Thyroid gland (tissue), 4 donors: ENCODE measurements at regions not wholly inside any gene's neighbourhood (a gene's known extent, or its start where the extent isn't known, plus 50 kb on each side); places are given as distances from the start of the nearest gene placed in this dataset.

ENCODE experiments used
- POLR2A ChIP-seq, 2 donors: fragments of 450-650 bp; IDR thresholded peaks; one replicate each; pipeline ENCODE4 v1.6.1; 2017; ENCODE audit warnings: antibody characterized with exemption in 2 of 2, mild to moderate bottlenecking in 2 of 2, moderate library complexity in 1 of 2
- TF ChIP-seq, protein P1 (sequence below), 6 experiments: fragments of 200-600 bp in 3 of 6; fragments of 450-650 bp in 3 of 6; sonication (generic) in 3 of 6; IDR thresholded peaks; one replicate each; pipeline ENCODE4 v1.5.1; 2016 to 2019; ENCODE audit warnings: antibody characterized with exemption in 6 of 6, mild to moderate bottlenecking in 2 of 6, inconsistent platforms in 1 of 6, moderate library complexity in 1 of 6

DNA sequence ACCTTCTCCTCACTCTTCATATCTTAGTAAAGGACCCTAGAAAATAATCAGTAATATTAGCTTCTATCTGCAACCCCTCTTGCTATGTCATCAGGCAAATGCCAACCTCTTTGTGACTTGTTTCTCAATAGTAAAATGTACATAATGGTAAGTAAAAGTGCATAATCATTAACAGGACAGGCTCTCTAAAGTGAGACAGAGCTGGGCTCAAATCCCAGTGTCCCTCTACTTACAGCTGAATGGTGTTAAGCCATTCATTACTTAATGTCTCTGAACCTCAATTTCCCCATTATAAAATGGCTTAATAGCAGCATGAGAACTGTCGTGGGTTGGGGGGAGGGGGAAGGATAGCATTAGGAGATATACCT is 62.6 kb upstream of the ATP11B start:
- TF ChIP-seq, protein P1, sequence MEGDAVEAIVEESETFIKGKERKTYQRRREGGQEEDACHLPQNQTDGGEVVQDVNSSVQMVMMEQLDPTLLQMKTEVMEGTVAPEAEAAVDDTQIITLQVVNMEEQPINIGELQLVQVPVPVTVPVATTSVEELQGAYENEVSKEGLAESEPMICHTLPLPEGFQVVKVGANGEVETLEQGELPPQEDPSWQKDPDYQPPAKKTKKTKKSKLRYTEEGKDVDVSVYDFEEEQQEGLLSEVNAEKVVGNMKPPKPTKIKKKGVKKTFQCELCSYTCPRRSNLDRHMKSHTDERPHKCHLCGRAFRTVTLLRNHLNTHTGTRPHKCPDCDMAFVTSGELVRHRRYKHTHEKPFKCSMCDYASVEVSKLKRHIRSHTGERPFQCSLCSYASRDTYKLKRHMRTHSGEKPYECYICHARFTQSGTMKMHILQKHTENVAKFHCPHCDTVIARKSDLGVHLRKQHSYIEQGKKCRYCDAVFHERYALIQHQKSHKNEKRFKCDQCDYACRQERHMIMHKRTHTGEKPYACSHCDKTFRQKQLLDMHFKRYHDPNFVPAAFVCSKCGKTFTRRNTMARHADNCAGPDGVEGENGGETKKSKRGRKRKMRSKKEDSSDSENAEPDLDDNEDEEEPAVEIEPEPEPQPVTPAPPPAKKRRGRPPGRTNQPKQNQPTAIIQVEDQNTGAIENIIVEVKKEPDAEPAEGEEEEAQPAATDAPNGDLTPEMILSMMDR (IDR thresholded peaks at IDR 0.05): no peak
- no peak for TF ChIP-seq POLR2A (IDR thresholded peaks at IDR 0.05)
